ELF-1 (cell line): ENCODE measurements at regions not wholly inside any gene's neighbourhood (a gene's known extent, or its start where the extent isn't known, plus 50 kb on each side); places are given as distances from the start of the nearest gene placed in this dataset.

ENCODE experiments used
- DNase-seq: peaks from one replicate; pipeline ENCODE4 v3.0.0-alpha.2; 2016; ENCODE audit warnings: low read depth, low spot score

DNA sequence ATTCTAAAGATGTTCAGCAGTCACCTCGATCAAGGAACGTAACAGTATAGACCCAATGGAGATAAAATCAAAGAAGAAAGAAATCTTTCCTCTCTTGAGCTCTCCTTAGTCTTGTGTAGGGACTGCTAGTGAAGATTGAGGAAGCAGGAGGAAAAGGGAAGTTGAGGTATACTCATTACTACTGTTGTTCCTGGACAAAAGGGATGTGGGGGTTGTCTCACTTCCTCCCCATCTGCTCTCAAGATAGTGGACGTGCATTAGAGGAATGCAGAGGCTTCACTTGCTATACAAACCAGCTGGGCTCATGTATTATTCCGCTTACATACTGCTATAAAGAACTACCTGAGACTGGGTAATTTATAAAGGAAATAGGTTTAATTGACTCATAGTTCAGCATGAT lies 208.9 kb upstream of the ARHGEF9 start:
- DNase-seq: no peak

GRCh38 chrX:63985906-63986305 lies 200.9 kb upstream of the ARHGEF9 start:
- no peak for DNase-seq

GRCh38 chrX:63979480-63979879 lies 194.5 kb upstream of the ARHGEF9 start:
- no peak for DNase-seq

DNA sequence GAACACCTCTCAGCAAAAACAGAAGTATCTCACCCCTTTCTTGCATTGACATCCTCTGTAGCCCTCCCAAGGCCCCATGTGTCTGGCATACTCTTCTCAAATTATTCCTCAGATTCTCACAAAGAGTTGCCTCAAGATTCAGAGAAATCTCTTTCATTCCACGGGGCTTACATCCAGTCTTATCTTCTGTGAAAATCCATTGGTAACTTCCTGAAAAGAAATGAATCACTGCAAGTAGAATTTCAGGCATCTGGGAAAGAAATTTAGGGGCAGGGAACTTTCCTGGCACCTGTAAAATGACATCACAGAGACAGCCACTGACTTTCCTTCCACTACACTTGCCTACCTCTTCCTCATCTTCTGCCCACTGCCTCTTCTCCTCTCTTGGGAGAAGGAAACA lies 182.5 kb upstream of the ARHGEF9 start:
- DNase-seq: no peak

DNA sequence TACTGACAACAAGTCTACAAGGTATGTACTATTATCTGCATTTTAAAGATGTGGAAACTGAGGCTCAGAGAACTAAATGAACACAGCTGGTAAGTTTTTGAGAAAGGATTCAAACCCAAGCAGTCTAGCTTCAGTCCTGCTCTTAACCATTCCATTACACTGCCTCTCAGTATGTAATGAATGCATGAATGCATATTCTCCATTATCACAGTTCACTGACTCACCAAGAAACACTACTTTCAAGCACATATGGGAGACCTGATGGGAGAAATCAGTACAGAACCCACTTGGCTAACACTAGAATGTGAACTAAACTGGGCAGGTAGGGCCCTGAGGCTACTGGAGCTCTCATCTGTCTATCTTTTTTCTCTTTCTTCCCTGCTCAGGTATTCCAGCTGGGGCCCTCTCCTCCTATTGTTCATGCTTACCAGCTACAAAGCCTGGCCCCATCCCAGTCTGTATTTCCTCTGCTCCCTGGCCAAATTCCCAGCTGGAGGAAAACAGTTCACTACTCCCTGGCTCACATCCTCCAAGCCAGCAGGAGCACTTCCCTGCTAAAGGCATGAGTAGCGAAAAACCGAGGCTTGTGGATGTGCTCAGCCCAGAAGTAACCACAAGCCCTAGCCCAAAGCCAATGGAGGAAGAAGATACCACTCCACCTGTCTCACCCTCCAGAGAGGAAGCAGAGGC lies 178.2 kb upstream of the ARHGEF9 start:
- peak; percentile 36 for DNase-seq

- no peak for DNase-seq
Measured at GRCh38 chrX:63961964-63962363, 176.9 kb upstream of the ARHGEF9 start.

- peak; percentile 47 for DNase-seq
Measured at GRCh38 chrX:63959975-63960374, 175.0 kb upstream of the ARHGEF9 start.

- DNase-seq: no peak
Measured at GRCh38 chrX:63958134-63958865, 173.3 kb upstream of the ARHGEF9 start.

- DNase-seq: no peak
Measured at GRCh38 chrX:63935835-63936234, 150.8 kb upstream of the ARHGEF9 start.

GRCh38 chrX:63934791-63935190 lies 149.8 kb upstream of the ARHGEF9 start:
- DNase-seq: peak; percentile 42

DNA sequence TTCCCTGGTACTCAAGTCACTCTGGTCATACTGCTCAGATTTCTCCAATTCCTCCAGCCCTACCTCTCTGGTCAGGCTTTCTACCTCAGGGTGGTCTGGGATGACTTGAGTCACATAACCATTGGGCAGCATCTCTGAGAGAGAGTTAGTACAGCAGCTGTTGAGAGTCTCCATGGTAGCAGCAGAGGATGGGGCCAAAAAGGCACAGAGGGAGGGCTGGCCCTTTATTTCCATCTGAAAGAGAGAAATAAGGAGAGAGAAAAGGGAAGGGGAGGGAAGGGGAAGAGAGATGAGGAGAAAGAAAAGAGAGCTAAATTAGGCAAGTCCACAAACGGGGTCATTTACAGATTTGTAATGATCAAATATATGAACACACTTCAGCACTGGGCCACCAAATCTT lies 149.1 kb upstream of the ARHGEF9 start:
- peak; percentile 23 for DNase-seq

GRCh38 chrX:63932907-63933306 lies 147.9 kb upstream of the ARHGEF9 start:
- DNase-seq: no peak

GRCh38 chrX:63932006-63932405 lies 147.0 kb upstream of the ARHGEF9 start:
- no peak for DNase-seq

DNA sequence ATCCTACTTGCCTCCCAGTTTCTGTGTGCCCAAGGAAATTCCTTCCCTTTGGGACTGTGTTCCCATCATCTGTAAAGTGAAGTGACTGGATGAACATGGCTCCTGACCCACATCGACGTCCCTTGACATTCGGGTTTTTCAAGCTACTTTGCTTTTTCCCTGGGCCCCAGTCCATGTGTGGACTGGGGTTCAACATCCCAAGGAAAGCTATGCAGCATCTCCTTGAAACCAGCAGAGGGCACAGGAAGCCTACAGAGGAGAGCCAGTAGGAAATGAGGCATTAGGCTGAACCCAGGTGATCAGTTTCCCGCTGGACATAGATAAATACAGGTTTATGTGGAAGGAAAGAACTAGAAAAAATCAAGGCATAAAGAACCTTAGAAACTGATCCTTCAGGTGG lies 145.1 kb upstream of the ARHGEF9 start:
- DNase-seq: peak; percentile 51

DNA sequence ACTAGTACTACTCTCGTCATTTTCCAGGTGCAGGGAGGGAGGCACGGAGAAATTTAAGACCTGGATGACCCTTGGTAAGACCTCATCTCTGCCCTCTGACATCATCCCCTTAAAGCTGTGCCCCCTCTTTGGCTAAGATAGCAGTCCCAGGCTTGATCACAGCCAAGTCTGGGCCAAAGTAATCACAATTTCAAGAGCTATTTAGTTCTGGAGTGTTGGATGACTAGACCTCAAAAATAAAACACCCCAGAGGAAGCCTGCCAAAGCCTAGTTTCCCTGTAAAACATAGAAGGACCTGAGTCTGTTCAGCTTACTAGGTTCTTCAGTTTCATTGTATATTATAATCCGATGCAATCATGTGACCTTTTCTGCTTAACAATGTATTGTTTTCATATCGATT lies 144.6 kb upstream of the ARHGEF9 start:
- DNase-seq: no peak

- DNase-seq: no peak
Measured at GRCh38 chrX:63927848-63928247, 142.8 kb upstream of the ARHGEF9 start.

- peak; percentile 4 for DNase-seq
Measured at GRCh38 chrX:63922221-63922620, 137.2 kb upstream of the ARHGEF9 start.

DNA sequence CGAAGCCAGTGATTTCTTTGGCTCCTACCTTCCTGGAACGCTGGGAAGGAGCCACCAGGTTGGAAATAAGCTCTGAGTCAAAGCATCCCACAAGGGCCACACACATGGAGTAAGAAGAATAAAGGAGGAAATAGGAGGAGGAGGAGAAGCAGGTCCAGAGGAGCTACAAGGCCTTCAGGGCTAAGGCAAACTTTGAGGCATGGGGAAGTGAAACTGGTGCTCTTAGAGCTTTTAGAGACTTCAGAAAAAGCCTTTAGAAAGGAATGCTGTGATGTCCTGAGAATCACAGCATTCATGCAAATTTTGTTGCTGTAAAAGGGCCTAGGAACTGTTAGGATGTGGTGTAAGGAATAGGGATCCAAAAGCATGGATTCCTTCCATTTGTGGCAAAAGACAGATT lies 135.9 kb upstream of the ARHGEF9 start:
- no peak for DNase-seq

DNA sequence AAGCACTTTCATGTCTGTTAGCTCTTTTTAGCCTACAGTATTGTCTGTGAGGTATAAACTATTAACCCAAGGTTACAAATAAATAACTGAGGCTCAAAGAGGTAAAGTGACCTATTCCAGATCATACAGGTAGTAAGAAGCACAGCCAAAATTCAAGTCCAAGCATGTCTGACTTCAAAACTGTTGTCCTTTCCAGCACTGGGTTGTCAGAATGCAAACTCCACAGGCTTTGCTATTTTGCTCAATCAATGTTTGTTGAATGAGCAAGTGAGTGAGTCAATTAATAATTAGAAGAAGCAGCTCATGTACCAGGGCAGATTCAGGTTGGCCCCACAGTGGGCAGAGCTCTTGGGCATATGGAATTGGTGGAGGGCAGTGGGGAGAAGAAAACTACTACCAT lies 134.1 kb upstream of the ARHGEF9 start:
- no peak for DNase-seq

DNA sequence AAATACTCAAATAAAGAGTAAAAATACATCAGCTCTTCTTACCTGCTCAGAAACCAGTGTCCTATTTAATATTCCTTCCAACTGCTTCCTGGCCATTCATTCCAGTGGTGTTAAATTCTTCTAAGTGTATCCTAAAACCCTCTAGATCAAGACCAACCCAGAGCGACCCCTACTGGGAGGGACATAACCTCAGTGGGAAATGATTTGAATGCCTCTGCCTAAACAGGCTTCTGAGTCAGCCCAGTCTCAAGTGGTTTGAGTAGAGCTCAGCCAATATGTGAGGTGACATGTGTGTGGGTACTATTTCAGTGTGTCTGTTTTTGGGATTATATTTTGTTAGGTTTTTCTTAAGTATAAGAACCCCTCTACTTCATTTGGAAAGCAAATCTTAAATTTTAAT lies 133.6 kb upstream of the ARHGEF9 start:
- peak; percentile 23 for DNase-seq

DNA sequence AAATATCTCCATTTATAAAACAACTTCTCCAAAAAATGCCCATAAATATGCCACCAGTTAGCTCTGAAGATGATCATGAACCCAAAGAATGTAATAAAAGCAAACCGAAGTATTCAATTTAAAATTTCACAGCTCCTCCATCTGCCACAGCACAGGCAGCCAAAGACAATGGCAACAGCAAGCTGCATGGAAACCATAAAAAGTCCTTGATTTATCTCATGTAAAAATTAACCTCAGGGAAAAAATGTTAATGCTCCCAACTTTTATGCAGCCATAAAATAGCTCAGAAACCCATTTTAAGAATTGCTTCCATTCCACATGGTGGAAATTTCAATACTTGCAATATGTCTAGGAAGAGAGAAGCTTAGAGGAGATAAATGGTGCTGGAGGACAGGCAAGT lies 132.3 kb upstream of the ARHGEF9 start:
- no peak for DNase-seq

DNA sequence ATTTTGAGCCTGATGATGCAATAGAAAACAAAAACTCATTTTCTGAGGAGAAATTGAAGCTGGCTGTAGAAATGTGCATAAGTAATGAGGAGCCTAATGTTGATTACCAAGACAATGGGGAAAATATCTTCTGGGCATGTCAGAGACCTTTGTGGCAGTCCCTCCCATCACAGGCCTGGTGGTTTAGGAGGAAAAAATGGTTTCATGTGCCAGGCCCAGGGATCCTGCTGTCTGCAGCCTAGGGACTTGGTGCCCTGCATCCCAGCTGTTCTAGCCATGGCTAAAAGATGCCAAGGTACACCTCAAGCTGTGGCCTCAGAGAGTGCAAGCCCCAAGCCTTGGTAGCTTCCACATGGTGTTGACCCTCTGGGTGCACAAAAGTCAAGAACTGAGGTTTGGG lies 128.7 kb upstream of the ARHGEF9 start:
- no peak for DNase-seq

DNA sequence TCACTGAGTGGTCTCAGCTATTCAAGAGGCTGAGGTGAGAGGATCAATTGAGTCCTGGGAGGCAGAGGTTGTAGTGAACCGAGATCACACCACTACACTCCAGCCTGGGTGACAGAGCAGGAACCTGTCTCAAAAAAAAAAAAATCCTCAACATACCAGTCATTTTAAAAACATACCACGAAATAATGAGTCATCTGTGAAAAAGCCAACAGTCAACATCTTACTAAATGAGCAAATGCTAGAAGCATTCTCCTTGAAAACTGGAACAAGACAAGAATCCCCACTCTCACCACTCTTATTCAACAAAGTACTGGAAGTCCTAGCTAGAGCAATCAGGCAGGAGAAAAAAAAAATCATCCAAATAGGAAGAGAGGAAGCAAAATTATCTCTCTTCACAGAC lies 104.0 kb upstream of the ARHGEF9 start:
- DNase-seq: no peak
